GM23338 (cell line): ENCODE measurements at regions not wholly inside any gene's neighbourhood (a gene's known extent, or its start where the extent isn't known, plus 50 kb on each side); places are given as distances from the start of the nearest gene placed in this dataset.

ENCODE experiments used
- CREB1 ChIP-seq: fragments of 250-450 bp; sonication (Bioruptor Pico); IDR thresholded peaks from 2 replicates; pipeline ENCODE4 v1.5.0; 2020; ENCODE audit warnings: low read depth, mild to moderate bottlenecking, moderate library complexity
- CTCF ChIP-seq, 2 experiments: fragments of 200-600 bp in 1 of 2; sonication (generic) in 1 of 2; conservative IDR thresholded peaks; 2 replicates each; pipeline versions ENCODE4 v1.5.1 to v1.6.1; 2016 to 2017; ENCODE audit warnings: antibody characterized with exemption in 2 of 2, low read depth in 2 of 2, mild to moderate bottlenecking in 2 of 2, moderate library complexity in 1 of 2
- ETS1 ChIP-seq: IDR thresholded peaks from 2 replicates; pipeline ENCODE4 v1.6.1; 2016; ENCODE audit warnings: antibody characterized with exemption
- EZH2 ChIP-seq: fragments of 200-600 bp; sonication (generic); IDR thresholded peaks from one replicate; pipeline ENCODE4 v1.8.0; 2017; ENCODE audit warnings: antibody characterized with exemption, mild to moderate bottlenecking, low read depth; ENCODE audit not compliant: unreplicated experiment
- EZH2phosphoT487 ChIP-seq: fragments of 200-600 bp; sonication (generic); IDR thresholded peaks from one replicate; pipeline ENCODE4 v1.8.1; 2018; ENCODE audit warnings: antibody characterized with exemption; ENCODE audit not compliant: unreplicated experiment
- JUNB ChIP-seq: IDR thresholded peaks from one replicate; pipeline ENCODE4 v1.6.1; 2016; ENCODE audit warnings: antibody characterized with exemption; ENCODE audit not compliant: unreplicated experiment
- NANOG ChIP-seq: IDR thresholded peaks from 2 replicates; pipeline ENCODE4 v1.6.1; 2016; ENCODE audit warnings: antibody characterized with exemption, borderline replicate concordance
- POLR2AphosphoS5 ChIP-seq: IDR thresholded peaks from 2 replicates; pipeline ENCODE4 v1.6.1; 2016; ENCODE audit warnings: antibody characterized with exemption, low read depth
- REST ChIP-seq: IDR thresholded peaks from one replicate; pipeline ENCODE4 v1.6.1; 2018; ENCODE audit warnings: antibody characterized with exemption; ENCODE audit not compliant: unreplicated experiment
- STAT1 ChIP-seq: IDR thresholded peaks from one replicate; pipeline ENCODE4 v1.6.1; 2016; ENCODE audit warnings: antibody characterized with exemption; ENCODE audit not compliant: unreplicated experiment
- ZNF114 ChIP-seq: fragments of 250-450 bp; sonication (Bioruptor Pico); IDR thresholded peaks from 2 replicates; pipeline ENCODE4 v1.5.0; 2020; ENCODE audit warnings: mild to moderate bottlenecking, moderate library complexity
- ZNF331 ChIP-seq: fragments of 250-450 bp; sonication (Bioruptor Pico); IDR thresholded peaks from 2 replicates; pipeline ENCODE4 v1.5.0; 2020; ENCODE audit warnings: low read depth, mild to moderate bottlenecking, moderate library complexity
- ZNF462 ChIP-seq: fragments of 250-450 bp; sonication (Bioruptor Pico); IDR thresholded peaks from 2 replicates; pipeline ENCODE4 v1.5.0; 2020; ENCODE audit warnings: mild to moderate bottlenecking, moderate library complexity

DNA sequence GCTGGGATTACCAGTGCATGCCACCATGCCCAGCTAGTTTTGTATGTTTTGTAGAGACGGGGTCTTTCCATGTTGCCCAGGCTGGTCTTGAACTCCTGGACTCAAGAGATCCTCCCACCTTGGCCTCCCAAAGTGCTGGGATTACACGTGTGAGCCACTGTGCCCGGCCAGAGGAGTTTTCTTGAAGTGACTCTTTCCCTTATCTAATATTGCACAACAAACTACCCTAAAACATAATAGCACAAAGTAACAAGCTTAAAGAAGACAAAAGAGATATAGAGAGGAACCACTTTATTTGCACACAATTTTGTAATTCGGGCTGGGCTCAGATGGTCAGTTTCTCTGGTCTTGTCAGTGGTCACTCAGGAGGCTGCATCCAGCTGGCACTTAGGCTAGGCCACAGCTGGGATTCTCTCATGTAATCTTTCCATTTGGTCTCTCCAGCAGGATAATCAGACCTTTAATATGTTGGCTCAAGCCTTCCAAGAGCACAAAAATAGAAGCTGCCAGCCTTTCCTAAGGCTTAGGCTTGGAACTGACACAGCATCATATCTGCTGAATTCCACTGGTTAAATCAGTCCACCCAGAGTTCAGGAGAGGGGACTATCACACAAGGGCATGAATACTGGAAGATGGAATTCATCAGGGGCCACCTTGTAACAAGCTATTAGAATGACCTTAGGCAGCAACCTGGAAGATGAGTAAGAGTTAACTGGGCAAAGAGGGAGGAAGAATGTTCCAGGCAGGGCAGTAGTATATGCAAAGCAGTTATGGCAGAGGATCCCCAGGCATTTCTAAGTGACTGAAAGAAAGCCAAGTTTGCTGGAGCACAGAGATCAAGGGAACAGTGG lies 56.7 kb upstream of the PNRC1 start:
- no peak for TF ChIP-seq JUNB
- no peak for TF ChIP-seq CTCF (conservative IDR thresholded peaks at IDR 0.05; ENCODE audit: low read depth in 2 of 2)
- TF ChIP-seq EZH2: no peak
- no peak for TF ChIP-seq CREB1 (CRISPR knock-in tag)
- no peak for TF ChIP-seq REST
- no peak for TF ChIP-seq POLR2AphosphoS5
- TF ChIP-seq NANOG: no peak
- TF ChIP-seq EZH2phosphoT487: no peak
- TF ChIP-seq ETS1: no peak
- no peak for TF ChIP-seq ZNF114
- TF ChIP-seq ZNF331 (CRISPR knock-in tag): no peak
- no peak for TF ChIP-seq STAT1
- TF ChIP-seq ZNF462 (CRISPR knock-in tag): no peak
